ENCODE measurements at regions not wholly inside any gene's neighbourhood (a gene's known extent, or its start where the extent isn't known, plus 50 kb on each side); places are given as distances from the start of the nearest gene placed in this dataset.

- peaks cover 5% of the 10 kb centered on the region for H3K36me3 Mint-ChIP-seq (ENCODE audit: low read depth)
- H3K9me3 Mint-ChIP-seq (ENCODE audit: low read depth), result peaks cover 5% of the 10 kb centered on the region
- no peaks in the 10 kb centered on the region for H3K4me1 Mint-ChIP-seq (ENCODE audit: low read depth)
- no peak overlapping the region for H3K27ac Mint-ChIP-seq (ENCODE audit: unreplicated experiment)
- no peak overlapping the region for H3K4me3 Mint-ChIP-seq (ENCODE audit: unreplicated experiment)
- no peaks in the 10 kb centered on the region for H3K27me3 Mint-ChIP-seq (ENCODE audit: low read depth)
- TF ChIP-seq CTCF (IDR thresholded peaks at IDR 0.05), result no peak
- DNase-seq (ENCODE audit: low spot score), result no peak
These were observed 103.3 kb upstream of the KCNK2 start for GRCh38 chr1:214979191-214979590.

GRCh38 chr1:214980921-214981320 is 101.6 kb upstream of the KCNK2 start:
- H3K27me3 Mint-ChIP-seq (ENCODE audit: low read depth), result no peaks in the 10 kb centered on the region
- H3K36me3 Mint-ChIP-seq (ENCODE audit: low read depth), result peaks cover 6% of the 10 kb centered on the region
- H3K4me3 Mint-ChIP-seq (ENCODE audit: unreplicated experiment), result no peak overlapping the region
- H3K4me1 Mint-ChIP-seq (ENCODE audit: low read depth), result no peaks in the 10 kb centered on the region
- DNase-seq (ENCODE audit: low spot score), result no peak
- no peak overlapping the region for H3K27ac Mint-ChIP-seq (ENCODE audit: unreplicated experiment)
- TF ChIP-seq CTCF (IDR thresholded peaks at IDR 0.05), result no peak
- H3K9me3 Mint-ChIP-seq (ENCODE audit: low read depth), result peaks cover 6% of the 10 kb centered on the region

- Mint-ChIP-seq H3K36me3 (ENCODE audit: low read depth) (peaks cover 6% of the 10 kb centered on the region), H3K27me3 (ENCODE audit: low read depth) (no peaks in the 10 kb centered on the region), H3K4me1 (ENCODE audit: low read depth) (no peaks in the 10 kb centered on the region), H3K4me3 (ENCODE audit: unreplicated experiment) (no peak overlapping the region), H3K27ac (ENCODE audit: unreplicated experiment) (no peak overlapping the region), H3K9me3 (ENCODE audit: low read depth) (peaks cover 6% of the 10 kb centered on the region)
- no peak for DNase-seq (ENCODE audit: low spot score)
- TF ChIP-seq CTCF (IDR thresholded peaks at IDR 0.05), result no peak
These were observed 99.2 kb upstream of the KCNK2 start for GRCh38 chr1:214983126-214983869.

GRCh38 chr1:214989341-214989740 is 93.2 kb upstream of the KCNK2 start:
- peaks cover 12% of the 10 kb centered on the region for H3K4me1 Mint-ChIP-seq (ENCODE audit: low read depth)
- no peaks in the 10 kb centered on the region for H3K27me3 Mint-ChIP-seq (ENCODE audit: low read depth)
- no peak for TF ChIP-seq CTCF (IDR thresholded peaks at IDR 0.05)
- DNase-seq (ENCODE audit: low spot score), result no peak
- no peaks in the 10 kb centered on the region for H3K36me3 Mint-ChIP-seq (ENCODE audit: low read depth)
- H3K9me3 Mint-ChIP-seq (ENCODE audit: low read depth), result peaks cover 3% of the 10 kb centered on the region
- H3K27ac Mint-ChIP-seq (ENCODE audit: unreplicated experiment), result no peak overlapping the region
- H3K4me3 Mint-ChIP-seq (ENCODE audit: unreplicated experiment), result no peak overlapping the region

GRCh38 chr1:214990619-214991018 is 91.9 kb upstream of the KCNK2 start:
- Mint-ChIP-seq H3K27ac (ENCODE audit: unreplicated experiment) (no peak overlapping the region), H3K9me3 (ENCODE audit: low read depth) (peaks cover 3% of the 10 kb centered on the region), H3K27me3 (ENCODE audit: low read depth) (no peaks in the 10 kb centered on the region), H3K36me3 (ENCODE audit: low read depth) (no peaks in the 10 kb centered on the region), H3K4me3 (ENCODE audit: unreplicated experiment) (no peak overlapping the region), H3K4me1 (ENCODE audit: low read depth) (peaks cover 12% of the 10 kb centered on the region)
- DNase-seq (ENCODE audit: low spot score), result no peak
- TF ChIP-seq CTCF (IDR thresholded peaks at IDR 0.05), result no peak

Measured in chondrocyte (in vitro differentiated cells).